GM18499 (cell line): ENCODE measurements at regions not wholly inside any gene's neighbourhood (a gene's known extent, or its start where the extent isn't known, plus 50 kb on each side); places are given as distances from the start of the nearest gene placed in this dataset.

ENCODE experiments used
- ATAC-seq: cut with Tn5 transposase; IDR thresholded peaks from one replicate; pipeline ENCODE4 v1.9.1; 2021; ENCODE audit warnings: moderate number of reproducible peaks; ENCODE audit not compliant: insufficient read depth, unreplicated experiment

DNA sequence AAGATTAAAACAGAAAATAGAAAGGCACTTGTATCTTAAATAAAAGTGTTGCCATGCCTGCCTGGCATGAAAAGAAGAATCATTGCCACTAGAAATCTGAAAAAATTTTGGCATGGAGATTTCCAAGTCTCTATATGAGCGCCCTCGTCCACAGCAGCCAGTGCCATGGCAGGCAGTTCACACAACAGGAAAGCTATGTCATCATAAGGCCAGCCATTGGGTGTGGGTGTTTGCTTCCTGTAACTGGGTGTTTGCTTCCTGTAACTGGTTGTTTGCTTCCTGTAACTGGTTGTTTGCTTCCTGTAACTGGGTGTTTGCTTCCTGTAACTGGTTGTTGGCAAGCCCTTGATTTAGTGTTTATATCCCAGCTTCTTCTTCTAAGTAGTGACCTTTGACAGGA lies 446.7 kb downstream of the IRX1 start:
- ATAC-seq: no peak

DNA sequence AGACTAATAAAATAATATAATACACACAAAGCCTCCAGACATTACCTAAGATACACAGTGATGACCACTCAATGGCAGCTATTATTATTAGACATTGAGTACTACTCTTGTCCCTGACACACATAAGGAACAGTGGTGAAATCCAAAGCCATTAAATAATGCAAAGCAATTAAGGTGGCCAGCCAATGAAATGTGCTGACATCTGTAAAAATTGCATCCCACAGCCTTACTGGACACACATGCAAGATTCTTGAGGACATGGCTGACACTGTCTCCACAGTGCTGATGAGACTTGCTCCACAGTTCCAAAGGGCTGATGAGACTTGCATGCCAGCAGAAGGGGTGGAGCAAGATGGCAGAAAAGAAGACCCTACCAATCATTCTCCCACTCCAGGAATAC lies 447.5 kb downstream of the IRX1 start:
- no peak for ATAC-seq

DNA sequence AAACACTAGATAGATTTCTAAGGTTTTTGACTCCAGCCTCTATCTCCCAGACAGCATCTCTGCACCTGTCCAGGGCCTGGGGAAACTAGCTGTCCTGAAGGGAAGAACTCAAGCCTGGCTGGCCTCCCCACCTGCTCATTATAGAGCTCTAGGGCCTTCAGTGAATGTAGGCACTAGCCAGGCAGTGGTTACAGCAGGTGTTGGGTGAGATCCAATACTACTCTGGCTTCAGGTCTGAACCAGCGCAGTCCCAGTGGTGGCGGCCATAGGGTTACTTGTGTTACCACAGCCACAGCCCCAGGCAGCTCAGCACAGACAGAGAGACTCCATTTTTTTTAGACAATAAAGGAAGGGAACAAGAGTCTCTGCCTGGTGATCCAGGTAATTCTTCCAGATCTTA lies 449.2 kb downstream of the IRX1 start:
- no peak for ATAC-seq

DNA sequence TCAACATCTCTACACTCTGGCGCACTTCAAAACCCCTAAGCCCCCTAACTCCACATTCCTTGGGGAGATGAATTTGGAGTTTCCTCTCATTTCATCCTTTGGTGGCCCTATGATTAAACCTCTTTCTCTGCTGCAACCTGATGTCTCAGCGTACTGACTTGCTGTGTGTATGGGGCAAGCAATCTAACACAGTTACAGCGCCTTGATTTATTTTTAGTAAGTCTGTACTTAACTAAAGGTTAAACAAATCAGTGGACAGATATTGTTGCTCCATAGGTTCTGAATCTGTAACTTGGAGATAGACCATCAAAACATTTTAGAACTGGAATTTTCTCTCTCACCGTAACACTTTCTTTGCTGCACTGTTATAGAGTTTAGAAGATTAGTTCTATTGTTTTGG lies 452.8 kb downstream of the IRX1 start:
- ATAC-seq: no peak

DNA sequence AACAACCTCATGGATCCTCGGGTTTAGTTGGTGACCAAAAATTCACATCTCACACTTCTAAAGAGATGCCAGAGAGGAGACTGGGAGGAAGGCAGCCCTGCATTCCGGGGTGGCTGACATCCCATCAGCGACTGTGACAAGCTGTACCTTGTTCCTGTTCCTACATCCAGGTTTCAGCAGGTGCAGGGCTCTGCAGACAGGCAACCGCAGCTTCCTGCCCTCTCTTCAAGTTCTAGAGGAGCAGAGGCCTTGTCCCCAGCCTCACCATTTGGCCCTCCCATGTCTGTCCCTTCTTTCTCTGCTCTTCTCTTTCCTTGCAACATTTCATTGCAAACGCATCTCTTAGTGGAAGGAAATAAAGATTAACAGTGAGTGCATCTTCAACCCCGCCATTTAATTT lies 454.6 kb downstream of the IRX1 start:
- no peak for ATAC-seq

DNA sequence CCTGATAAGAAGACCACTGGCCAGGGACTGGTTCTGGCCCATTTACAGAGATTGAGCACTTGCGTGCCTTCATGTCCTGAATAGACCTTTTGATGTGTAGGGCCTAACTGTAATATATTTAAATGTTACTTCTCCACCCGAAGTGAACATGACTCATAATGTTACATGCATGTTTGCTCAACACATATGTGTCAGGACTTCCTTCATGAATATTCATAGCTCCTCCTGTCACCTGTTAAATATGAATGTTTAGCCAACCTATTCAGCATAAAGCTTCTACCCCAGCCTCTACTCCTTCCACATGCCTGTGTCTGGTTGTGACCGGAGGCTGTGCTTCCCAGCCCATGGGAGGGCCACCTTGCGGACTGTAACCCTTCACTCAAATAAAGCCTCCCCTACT lies 457.5 kb downstream of the IRX1 start:
- no peak for ATAC-seq

DNA sequence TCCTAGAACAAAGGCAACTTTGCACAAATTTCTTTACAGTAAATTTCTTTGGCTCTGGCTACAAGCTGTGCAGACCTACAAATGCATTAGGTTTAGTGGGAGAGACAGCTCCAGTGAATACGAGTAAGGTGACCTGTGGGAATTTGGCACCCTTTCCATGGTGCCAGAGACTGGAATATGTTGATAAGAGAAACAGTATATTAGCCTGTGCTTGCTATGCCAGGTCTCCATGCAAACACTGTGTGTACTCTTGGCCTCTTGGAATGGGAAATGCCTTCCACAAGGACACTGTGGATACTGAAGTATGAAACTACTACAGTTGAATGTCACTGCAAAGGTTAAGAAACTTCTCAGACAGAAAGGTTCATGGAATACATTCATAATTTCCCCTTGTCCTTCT lies 458.5 kb downstream of the IRX1 start:
- ATAC-seq: no peak

DNA sequence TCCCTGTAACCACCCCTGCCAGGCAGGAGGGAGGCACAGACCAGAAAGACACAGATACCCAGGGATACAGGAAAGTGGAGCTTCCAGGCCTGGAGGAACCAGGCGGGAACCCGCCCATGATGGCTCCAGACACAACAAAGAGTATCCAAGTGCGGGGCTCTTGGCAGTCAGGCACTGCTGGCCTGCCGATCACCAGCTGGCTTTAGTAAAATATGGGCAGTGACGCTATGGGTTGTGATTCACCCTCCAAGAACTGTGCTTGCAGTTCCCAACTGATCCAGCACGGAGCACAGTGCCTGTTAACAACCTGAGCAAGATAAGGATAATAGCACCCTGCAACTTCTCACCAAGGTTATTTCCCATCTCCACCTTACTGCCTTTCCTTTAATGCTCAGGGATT lies 463.3 kb downstream of the IRX1 start:
- no peak for ATAC-seq

DNA sequence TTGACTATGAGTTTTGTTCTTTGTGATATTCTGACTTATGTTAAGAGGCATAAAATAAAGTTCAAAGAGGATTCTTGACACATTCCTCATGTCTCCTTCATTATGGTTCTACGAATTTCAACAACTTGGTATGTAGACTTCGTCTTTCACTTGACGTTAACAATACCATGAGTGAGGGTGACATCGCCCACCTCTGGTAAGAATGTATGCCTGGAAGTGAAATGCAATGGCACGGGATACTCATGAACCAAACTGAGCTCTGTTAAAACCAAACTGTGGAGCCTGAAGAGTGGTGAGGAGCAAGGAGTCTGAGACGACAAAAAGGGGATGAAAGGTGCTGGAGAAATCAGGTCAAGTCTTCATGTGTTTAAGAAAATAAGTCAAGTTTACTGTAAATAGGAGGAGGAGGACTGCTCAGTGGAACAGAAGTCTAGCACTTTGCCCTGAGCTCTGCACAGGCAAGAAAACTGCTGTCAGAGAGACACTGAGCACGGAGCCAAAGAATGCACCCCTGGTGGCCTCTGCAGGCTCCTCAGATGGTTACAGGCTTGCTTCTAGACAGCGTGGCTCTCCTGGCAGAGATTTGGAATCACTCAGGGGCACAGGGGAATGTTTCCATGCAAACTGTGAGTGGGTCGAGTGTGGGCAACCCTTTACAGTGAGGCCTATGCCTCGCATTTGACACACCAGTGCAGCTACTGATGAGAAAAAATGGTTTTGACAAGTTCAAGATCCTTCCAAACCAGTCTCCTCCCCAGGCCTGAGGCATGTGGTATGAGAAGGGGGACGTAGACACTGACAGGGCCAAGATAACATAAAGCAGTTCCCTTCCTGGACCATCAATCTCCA lies 470.1 kb downstream of the IRX1 start:
- ATAC-seq: no peak

DNA sequence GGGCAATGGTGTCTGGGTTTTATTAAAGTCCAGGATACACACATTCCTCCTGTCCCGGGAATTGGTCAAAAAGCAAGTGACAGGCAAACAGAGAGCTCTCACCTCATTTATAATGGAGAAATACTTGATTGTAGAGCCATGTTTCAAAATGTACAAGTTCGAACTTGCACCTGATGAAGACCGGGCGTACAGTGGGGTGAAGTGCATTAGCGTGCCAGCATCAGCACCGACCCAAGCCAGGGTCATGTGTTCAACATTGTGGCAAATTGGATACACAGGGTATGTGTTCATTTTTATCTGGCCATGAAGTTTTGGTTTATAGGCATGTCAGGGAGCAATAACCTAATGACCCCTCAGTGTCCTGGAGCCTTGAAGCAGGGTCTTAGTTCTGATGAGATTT lies 472.5 kb downstream of the IRX1 start:
- no peak for ATAC-seq

DNA sequence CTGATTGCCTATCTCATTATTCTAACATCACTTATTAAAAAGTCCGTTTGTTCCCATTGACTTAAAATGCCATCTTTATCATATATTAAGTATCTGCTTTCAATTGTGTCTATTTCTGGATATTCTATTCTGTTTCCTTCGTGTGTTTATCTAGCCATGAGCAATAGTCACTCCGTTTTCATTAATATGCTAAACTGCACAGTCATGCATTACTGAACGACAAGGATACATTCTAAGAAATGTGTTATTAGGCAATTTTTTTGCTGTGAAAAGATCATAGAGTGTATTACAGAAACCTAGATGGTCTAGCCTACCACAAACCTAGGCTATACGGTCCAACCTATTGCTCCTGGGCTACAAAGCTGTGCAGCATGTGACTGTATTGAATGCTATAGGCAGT lies 482.9 kb downstream of the IRX1 start:
- ATAC-seq: no peak

DNA sequence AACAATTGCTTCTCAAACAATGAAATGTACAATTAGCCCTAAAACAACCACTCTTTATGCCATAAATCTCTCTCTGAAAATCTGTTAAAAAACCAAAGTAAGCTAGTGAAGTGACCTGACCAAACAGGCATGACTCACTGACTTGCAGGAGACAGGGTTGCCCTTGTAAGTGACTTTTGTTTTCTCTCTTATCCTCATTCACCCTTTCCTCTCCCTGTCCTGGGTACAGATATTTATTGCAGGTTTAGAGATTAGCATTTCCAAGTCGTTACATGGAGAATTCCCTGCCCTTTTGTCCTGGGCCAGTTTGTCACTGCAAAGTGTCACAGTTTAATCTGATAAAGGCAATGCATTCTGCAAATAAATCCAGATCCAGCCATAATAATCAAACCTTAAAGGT lies 484.2 kb downstream of the IRX1 start:
- no peak for ATAC-seq

DNA sequence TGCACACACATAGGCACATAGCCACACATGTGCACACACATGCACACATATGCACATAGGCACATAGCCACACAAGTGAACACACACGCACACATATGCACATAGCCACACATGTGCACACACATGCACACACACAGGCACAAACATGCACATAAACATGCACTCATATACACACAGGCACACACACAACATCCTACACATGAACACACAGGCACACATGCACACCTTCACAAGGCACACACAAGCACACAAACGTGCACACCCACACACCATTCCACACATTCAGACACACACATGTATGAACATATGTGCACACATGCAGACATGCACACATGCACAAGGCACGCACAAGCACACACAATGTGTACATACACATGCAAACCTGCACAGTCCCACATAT lies 484.7 kb downstream of the IRX1 start:
- no peak for ATAC-seq

DNA sequence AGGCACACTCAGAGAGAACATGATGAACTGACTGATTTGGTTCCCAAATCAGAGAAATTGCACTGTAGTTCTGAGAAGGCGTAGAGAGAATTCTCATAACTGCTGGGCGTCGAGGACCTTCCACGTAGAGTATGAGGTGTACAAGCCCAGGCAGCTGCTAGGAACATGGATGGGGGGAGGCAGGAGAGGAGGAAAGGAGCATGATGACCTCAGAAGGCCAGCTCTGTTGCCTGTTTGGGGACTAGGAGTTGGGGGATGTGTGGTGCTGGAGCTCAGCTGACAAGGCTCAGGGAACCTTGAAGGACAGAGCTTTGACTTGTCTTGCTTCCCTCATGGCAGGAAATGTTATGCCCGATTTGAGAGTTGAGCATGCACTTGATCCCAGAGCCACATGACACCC lies 485.4 kb downstream of the IRX1 start:
- no peak for ATAC-seq

DNA sequence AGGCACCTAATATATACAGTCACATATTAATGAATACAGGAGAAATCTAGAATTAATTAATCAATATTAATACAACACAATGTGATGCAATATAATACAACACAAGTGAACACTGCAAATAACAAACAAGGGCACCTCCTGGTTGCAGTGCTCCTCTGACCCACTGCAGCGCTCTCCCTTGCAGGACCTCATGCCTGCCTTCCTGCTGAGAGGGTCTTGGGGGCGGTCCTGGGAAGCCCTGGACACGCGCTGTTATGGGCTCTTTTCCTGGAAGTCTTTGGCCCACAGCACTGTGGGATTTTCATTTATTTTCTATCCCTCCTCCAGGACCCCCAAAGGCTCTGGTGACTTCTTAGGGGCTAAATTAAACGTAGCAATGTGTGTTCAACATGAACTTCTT lies 485.8 kb downstream of the IRX1 start:
- no peak for ATAC-seq

DNA sequence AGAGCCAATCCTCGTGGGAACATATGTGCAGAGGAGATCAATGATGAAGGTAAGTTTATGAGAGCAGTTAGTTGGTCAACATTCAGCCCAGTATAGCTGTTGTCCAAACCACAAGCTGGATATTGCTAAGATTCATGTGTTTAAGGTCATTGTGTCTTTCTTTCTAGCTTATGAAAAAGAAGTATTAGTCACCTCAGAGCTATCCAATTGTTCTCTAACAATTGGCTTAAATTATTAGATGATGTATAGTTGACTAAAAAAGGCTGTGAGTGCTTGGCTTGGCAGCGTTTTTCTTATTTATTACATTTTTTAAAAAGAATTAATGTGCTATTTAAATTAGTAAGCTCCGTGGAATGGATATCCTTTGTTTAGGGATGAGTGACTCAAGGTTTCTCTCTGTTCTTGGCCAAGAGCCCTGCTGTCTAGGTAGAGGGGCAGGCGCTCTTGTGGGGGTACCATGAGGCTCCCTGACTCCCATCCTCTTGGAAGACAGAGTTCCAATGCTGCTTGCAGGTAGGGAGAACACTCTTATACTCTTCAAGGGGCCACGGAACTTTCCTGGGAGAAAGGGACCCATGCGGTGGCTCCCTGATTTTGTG lies 487.4 kb downstream of the IRX1 start:
- ATAC-seq: no peak

DNA sequence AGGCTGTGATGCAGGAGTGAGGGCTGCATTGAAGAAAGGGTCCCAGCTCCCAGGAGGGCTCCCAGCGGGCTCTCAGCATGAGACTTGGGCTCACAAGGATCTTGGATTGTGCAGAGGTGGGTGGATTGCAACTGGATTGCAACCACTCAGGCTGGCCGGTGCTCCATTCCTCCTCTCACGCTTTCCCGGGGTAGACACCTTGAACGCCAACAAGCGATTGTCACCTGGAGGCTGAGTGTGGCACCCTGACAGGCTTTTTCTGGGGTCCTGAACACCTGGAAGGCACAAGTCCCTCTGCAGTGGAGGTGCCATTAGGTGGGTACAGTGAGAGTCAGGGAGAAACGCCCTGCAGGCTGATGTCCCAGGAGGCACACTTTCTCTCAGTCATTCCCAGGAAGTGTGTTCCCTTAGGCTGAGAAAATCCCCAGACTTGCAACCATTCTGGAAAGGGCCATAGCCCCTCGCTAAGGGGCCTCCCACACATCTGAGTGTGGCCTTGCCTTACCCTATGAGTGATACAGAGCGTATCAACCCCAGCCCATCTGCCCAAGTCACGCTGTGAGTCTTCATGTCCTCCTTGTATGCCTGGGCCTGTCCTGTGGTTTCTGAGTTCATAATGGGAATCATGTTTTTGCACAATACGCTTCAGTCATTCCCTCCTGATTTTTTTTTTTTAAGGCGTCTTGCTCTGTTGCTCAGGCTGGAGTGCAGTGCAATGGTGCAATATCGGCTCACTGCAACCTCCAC lies 488.1 kb downstream of the IRX1 start:
- ATAC-seq: no peak

DNA sequence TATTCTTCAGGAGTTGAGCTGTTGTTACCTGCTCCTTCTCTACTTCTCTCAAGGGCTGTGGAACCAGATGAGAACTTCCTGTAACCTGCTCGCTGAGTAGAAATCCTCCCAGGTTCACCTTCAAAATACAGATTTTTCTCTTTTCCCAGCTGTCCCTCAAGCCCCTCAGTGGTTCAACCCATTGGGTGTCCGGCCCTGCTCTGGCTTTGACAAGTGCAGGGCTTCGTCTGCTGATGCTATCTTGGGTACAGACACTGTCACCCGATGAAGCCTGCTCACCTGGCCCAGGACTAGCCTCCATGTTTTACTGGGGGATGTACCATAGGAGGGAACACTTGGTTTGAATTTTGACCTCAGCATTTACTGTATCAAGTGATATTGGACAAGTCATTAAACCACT lies 490.4 kb downstream of the IRX1 start:
- no peak for ATAC-seq

DNA sequence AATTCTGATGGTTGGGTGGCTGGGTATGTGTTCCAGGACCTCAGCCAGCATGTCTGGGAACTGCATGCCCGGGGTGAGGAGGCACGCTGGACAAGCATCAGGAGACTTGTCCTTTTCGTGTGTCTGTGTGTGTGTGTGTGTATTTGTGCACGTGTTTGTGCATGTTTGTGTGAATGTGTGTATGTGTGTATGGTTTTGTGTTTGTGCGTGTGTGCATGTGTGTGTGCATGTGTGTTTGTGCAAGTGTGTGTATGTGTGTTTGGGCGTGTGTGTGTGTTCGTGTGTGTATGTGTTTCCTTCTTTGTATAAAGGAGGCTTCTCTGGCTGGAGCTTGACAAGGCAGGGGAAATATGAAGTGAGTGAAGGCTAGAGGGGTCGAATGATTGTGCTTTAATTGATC lies 491.5 kb downstream of the IRX1 start:
- ATAC-seq: no peak

DNA sequence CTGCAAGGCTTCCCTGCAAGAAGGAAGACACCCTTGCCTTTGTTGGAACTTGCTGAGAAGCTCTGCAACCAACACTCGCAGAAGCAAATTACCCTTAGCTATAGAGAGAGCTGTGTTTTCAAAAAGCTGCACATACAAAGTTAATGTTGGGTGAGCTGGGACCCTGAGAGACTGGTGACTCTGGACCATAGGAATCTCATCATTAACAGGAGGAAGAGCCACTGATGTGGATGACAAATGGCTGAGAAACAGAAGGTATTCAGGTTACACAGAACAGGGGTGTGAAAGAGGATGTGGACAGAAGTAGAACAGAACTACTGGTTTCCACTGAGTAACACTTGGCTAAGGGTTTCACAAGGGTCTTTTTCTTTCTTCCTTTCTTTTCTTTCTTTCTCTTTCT lies 493.5 kb downstream of the IRX1 start:
- ATAC-seq: no peak

DNA sequence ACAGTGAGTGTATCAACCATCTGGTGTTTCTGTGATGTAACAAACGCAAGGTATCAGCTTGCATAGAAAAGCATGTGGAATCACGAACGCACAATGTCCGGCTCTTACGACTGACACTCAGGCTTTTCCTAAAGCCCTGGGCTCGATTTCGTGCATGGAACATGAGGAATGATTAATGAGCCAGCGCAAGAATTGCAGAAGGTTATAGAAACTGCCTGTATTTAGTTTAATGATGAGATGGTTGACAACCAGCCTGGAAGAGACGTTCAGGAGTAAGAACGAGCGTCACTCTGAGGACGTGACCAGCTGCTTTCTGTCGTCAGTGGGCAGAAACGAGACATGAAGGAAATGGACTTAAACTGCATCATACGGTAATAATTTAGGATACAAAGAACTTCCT lies 497.6 kb downstream of the IRX1 start:
- ATAC-seq: no peak

DNA sequence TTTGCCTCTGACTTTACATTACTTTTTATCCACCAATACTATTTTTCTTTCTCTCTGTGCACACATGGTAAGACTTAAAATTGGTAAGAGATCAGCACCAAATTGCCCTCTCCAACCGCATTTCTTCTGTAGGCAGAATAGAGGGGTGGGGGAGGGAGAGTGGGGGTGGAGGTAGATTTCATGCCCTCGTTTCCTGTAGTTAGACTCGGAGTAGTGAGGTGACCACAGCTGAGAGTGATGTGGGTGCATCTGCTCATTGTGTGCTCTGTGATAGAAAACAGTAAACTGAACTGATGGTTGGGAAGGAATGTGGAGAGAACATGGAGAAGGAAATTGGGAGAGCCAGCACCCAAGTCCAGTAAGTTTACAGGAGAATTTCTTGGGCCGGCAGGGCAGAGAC lies 498.3 kb downstream of the IRX1 start:
- ATAC-seq: no peak
